PC-3 (cell line): ENCODE measurements at regions not wholly inside any gene's neighbourhood (a gene's known extent, or its start where the extent isn't known, plus 50 kb on each side); places are given as distances from the start of the nearest gene placed in this dataset.

ENCODE experiments used
- CTCF ChIP-seq: fragments of 300-600 bp; sonication (generic); conservative IDR thresholded peaks from 2 replicates; pipeline ENCODE4 v1.5.1; 2017; ENCODE audit warnings: antibody characterized with exemption, low read depth, mild to moderate bottlenecking, low read length
- EZH2phosphoT487 ChIP-seq: fragments of 300-600 bp; sonication (generic); IDR thresholded peaks from 2 replicates; pipeline ENCODE4 v1.6.1; 2018; ENCODE audit warnings: mild to moderate bottlenecking, antibody characterized with exemption, low read length, borderline replicate concordance

- TF ChIP-seq CTCF (no peak), EZH2phosphoT487 (no peak)
Observed at GRCh38 chr6:1202201-1202600, 109.7 kb upstream of the FOXQ1 start.
